ENCODE measurements at regions not wholly inside any gene's neighbourhood (a gene's known extent, or its start where the extent isn't known, plus 50 kb on each side); places are given as distances from the start of the nearest gene placed in this dataset.
"Not testable (repeated sequence)": the region's sequence is repeated elsewhere in the genome, so short reads cannot be mapped to it uniquely, and the experiment has no call there.

- TF ChIP-seq CTCF (IDR thresholded peaks at IDR 0.05; ENCODE audit: low read depth, low read length) = no peak
Measured at GRCh38 chr18:8990276-8991031, 112.0 kb upstream of the NDUFV2 start.

GRCh38 chr18:8991155-8991554, 111.3 kb upstream of the NDUFV2 start:
- no peak overlapping the region for H3K4me3 ChIP-seq (ENCODE audit: low read depth, low read length)
- TF ChIP-seq CTCF (IDR thresholded peaks at IDR 0.05; ENCODE audit: low read depth, low read length) = no peak

More at GRCh38 chr18:8990276-8991031, 112.0 kb upstream of the NDUFV2 start:
- H3K4me3 ChIP-seq (ENCODE audit: low read depth, low read length) = no peak overlapping the region

GRCh38 chr18:8992500-8992899, 110.0 kb upstream of the NDUFV2 start:
- H3K4me3 ChIP-seq (ENCODE audit: low read depth, low read length) = not testable (repeated sequence)

- TF ChIP-seq CTCF (IDR thresholded peaks at IDR 0.05; ENCODE audit: low read depth, low read length) = no peak
- H3K4me3 ChIP-seq (ENCODE audit: low read depth, low read length) = no peak overlapping the region
Measured at GRCh38 chr18:8994603-8995002, 107.9 kb upstream of the NDUFV2 start.

- H3K4me3 ChIP-seq (ENCODE audit: low read depth, low read length) = no peak overlapping the region
- no peak for TF ChIP-seq CTCF (IDR thresholded peaks at IDR 0.05; ENCODE audit: low read depth, low read length)
Measured at GRCh38 chr18:8995096-8995495, 107.4 kb upstream of the NDUFV2 start.

GRCh38 chr18:8996771-8997432, 105.6 kb upstream of the NDUFV2 start:
- no peak for TF ChIP-seq CTCF (IDR thresholded peaks at IDR 0.05; ENCODE audit: low read depth, low read length)

GRCh38 chr18:8997634-8998033, 104.9 kb upstream of the NDUFV2 start:
- no peak for TF ChIP-seq CTCF (IDR thresholded peaks at IDR 0.05; ENCODE audit: low read depth, low read length)

More at GRCh38 chr18:8996771-8997432, 105.6 kb upstream of the NDUFV2 start:
- no peak overlapping the region for H3K4me3 ChIP-seq (ENCODE audit: low read depth, low read length)

More at GRCh38 chr18:8997634-8998033, 104.9 kb upstream of the NDUFV2 start:
- no peak overlapping the region for H3K4me3 ChIP-seq (ENCODE audit: low read depth, low read length)
